Stomach (tissue), 8 donors: ENCODE measurements at regions not wholly inside any gene's neighbourhood (a gene's known extent, or its start where the extent isn't known, plus 50 kb on each side); places are given as distances from the start of the nearest gene placed in this dataset.

Experiments used
- DNase-seq, 2 donors: peaks; one replicate each; pipeline versions ENCODE4 v3.0.0 to v3.0.0-alpha.2; 2013 to 2019
- H3K27ac ChIP-seq, 5 donors: fragments of 200-600 bp in 4 of 5; sonication (generic) in 4 of 5; one replicate each; pipeline ENCODE4 v1.5.1; 2013 to 2019; ENCODE audit warnings: mild to moderate bottlenecking in 1 of 5, moderate library complexity in 1 of 5
- H3K27me3 ChIP-seq, 3 donors: fragments of 200-600 bp; sonication (generic); one replicate each; pipeline ENCODE4 v1.5.1; 2017 to 2019; ENCODE audit warnings: mixed run types in 1 of 3
- H3K36me3 ChIP-seq, 4 donors: fragments of 200-600 bp; sonication (generic); 1 replicate in 3 of 4; 2 replicates in 1 of 4; pipeline ENCODE4 v1.5.1; 2016 to 2019
- H3K4me1 ChIP-seq, 4 donors: fragments of 200-600 bp; sonication (generic); one replicate each; pipeline ENCODE4 v1.5.1; 2016 to 2019
- H3K4me3 ChIP-seq, 4 donors: fragments of 200-600 bp; sonication (generic) in 3 of 4; one replicate each; pipeline ENCODE4 v1.5.1; 2016 to 2019; ENCODE audit warnings: mild to moderate bottlenecking in 1 of 4
- H3K9me3 ChIP-seq, 4 donors: fragments of 200-600 bp; sonication (generic); one replicate each; pipeline ENCODE4 v1.5.1; 2016 to 2019
- CTCF ChIP-seq, 7 experiments: fragments of 450-650 bp in 4 of 7; fragments of 200-600 bp in 3 of 7; sonication (generic) in 3 of 7; IDR thresholded peaks; one replicate each; pipeline ENCODE4 v1.5.1; 2016 to 2019; ENCODE audit warnings: antibody characterized with exemption in 7 of 7, control low read depth in 2 of 7, mild to moderate bottlenecking in 1 of 7
- EP300 ChIP-seq: sonication (generic); formaldehyde crosslinking; IDR thresholded peaks from one replicate; pipeline ENCODE4 v1.6.1; 2017; ENCODE audit warnings: antibody characterized with exemption
- POLR2A ChIP-seq, 4 donors: fragments of 450-650 bp; IDR thresholded peaks; one replicate each; pipeline ENCODE4 v1.6.1; 2016; ENCODE audit warnings: antibody characterized with exemption in 4 of 4, control low read depth in 2 of 4, mild to moderate bottlenecking in 1 of 4, moderate library complexity in 1 of 4
- POLR2AphosphoS5 ChIP-seq, 3 donors: sonication (generic); formaldehyde crosslinking; IDR thresholded peaks; one replicate each; pipeline ENCODE4 v1.6.1; 2016; ENCODE audit warnings: antibody characterized with exemption in 3 of 3
- WGBS, 5 donors: extraction: QIAGEN DNeasy Blood & Tissue Kit in 3 of 5; methylation state at CpG; one replicate each; pipeline versions ENCODE4 v1.1.5 to v1.1.7; 2013 to 2018; 5-methylcytosine and 5-hydroxymethylcytosine counted together
- intact Hi-C: fragments of 100-400 bp; cut with DNase I; formaldehyde crosslinking; loops from one replicate; pipeline ENCODE4 v1.15.1; 2023; ENCODE audit warnings: low total_unique reads
- donor health status: healthy with polysubstance abuse.
- donor health status: Bipolar disorder and iron deficiency.
- donor health status: healthy.

DNA sequence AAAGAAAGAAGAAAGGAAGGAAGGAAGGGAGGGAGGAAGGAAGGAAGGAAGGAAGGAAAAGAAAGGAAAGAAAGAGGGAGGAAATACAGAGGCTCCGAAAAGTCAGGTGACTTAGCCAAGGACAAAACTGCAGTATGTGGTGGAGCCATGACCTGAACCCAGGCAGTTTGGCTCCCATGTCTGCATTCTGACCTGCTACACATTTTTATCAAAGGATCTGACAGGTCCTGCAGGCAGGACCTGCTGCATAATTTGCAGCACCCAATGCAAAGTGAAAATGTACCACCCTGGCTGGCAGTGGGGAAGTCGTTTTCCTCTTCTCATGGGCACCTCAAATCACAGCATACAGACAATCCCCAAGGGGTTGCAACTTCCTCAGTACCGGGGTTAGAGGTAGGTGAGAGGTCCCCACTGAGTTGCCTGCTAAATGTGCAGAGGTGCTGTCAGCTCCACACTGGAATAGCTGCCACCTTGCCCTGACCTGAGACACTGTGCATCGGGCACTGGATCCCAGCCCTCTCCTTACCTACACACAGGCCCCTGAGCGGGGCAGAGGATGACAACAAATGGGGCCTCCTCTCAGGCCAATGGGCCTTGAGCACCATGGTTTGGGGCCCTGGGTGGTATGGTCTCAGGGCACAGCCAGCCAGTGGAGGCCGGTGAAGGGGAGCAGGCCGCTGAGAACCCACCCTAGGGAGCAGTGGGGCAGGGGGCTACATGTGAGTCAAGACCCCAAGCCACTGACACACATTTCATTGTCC, 175.1 kb downstream of the SHQ1 start:
- H3K27ac ChIP-seq = no peak overlapping the region
- H3K36me3 ChIP-seq = no peaks in the 10 kb centered on the region
- TF ChIP-seq POLR2AphosphoS5 (IDR thresholded peaks at IDR 0.05) (no peak), EP300 (no peak), POLR2A (IDR thresholded peaks at IDR 0.05) (no peak), CTCF (IDR thresholded peaks at IDR 0.05) (no peak)

GRCh38 chr3:72669224-72669623, 179.0 kb downstream of the SHQ1 start:
- TF ChIP-seq EP300 (no peak), CTCF (IDR thresholded peaks at IDR 0.05) (no peak), POLR2A (IDR thresholded peaks at IDR 0.05) (no peak), POLR2AphosphoS5 (IDR thresholded peaks at IDR 0.05) (no peak)
- intact Hi-C loops = no loop called here
- H3K4me1 ChIP-seq = no peaks in the 10 kb centered on the region

More for the DNA sequence above, 175.1 kb downstream of the SHQ1 start:
- Histone ChIP-seq H3K9me3 (peaks cover 0 to 12% (median 0%) of the 10 kb centered on the region in 4 donors), H3K27me3 (no peaks in the 10 kb centered on the region), H3K4me1 (no peaks in the 10 kb centered on the region), H3K4me3 (no peak overlapping the region)
- intact Hi-C loops = no loop called here
- no peak for DNase-seq
- 74 to 92% (median 81%) methylated on average over 5 to 7 of the region's 7 CpGs for WGBS, 5 donors

GRCh38 chr3:72666447-72666755, 181.8 kb downstream of the SHQ1 start:
- no peaks in the 10 kb centered on the region for H3K27me3 ChIP-seq
- no peak for DNase-seq
- TF ChIP-seq POLR2A (IDR thresholded peaks at IDR 0.05) = no peak
- no peaks in the 10 kb centered on the region for H3K36me3 ChIP-seq
- no peak overlapping the region for H3K4me3 ChIP-seq
- no peak overlapping the region for H3K27ac ChIP-seq
- H3K9me3 ChIP-seq = no peaks in the 10 kb centered on the region
- WGBS, 5 donors = 79 to 90% (median 82%) methylated on average over 3 of the region's 3 CpGs
- intact Hi-C loops = no loop called here
- peaks cover 0 to under 1% (median 0%) of the 10 kb centered on the region in 4 donors for H3K4me1 ChIP-seq

More at GRCh38 chr3:72669224-72669623, 179.0 kb downstream of the SHQ1 start:
- H3K27me3 ChIP-seq = no peaks in the 10 kb centered on the region
- H3K4me3 ChIP-seq = no peak overlapping the region
- no peak for DNase-seq
- 76 to 94% (median 84%) methylated on average over 2 of the region's 2 CpGs for WGBS, 5 donors
- no peaks in the 10 kb centered on the region for H3K9me3 ChIP-seq
- H3K27ac ChIP-seq = no peak overlapping the region
- no peaks in the 10 kb centered on the region for H3K36me3 ChIP-seq

- no peaks in the 10 kb centered on the region for H3K36me3 ChIP-seq
- 55 to 74% (median 65%) methylated on average over 13 of the region's 13 CpGs for WGBS, 5 donors
- H3K4me1 ChIP-seq = peaks cover 0 to 6% (median 1%) of the 10 kb centered on the region in 4 donors
- H3K27me3 ChIP-seq = no peaks in the 10 kb centered on the region
- intact Hi-C loops = no loop called here
- no peak overlapping the region for H3K4me3 ChIP-seq
- TF ChIP-seq EP300 (no peak), CTCF (IDR thresholded peaks at IDR 0.05) (peak in 3 of 7 experiments; percentile 27 to 43 (median 40))
- H3K27ac ChIP-seq = no peak overlapping the region
- no peaks in the 10 kb centered on the region for H3K9me3 ChIP-seq
- DNase-seq = peak; percentile 46 to 50
Observed at GRCh38 chr3:72665701-72666446, 182.4 kb downstream of the SHQ1 start.

DNA sequence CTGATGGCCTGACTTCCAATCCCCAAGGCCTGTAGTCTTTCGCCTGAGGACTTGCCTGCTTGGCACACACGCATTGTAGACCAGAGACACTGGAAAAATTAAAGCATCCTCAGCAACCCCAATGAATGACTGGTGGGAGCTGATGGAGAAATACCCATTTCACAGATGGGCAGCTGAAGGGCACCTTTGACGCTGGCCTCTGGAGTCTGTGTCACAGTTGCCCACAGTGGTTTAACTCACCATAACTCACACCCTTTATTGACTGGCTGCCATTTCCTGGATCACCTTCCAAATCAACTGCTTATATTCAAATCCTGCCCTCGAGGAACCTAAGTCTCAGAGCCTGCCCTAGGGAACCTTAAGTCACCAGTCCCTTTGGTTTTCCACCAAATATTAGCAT, 183.1 kb downstream of the SHQ1 start:
- peaks cover 0 to 14% (median 5%) of the 10 kb centered on the region in 4 donors for H3K4me1 ChIP-seq
- H3K4me3 ChIP-seq = no peak overlapping the region
- TF ChIP-seq POLR2A (IDR thresholded peaks at IDR 0.05) = no peak
- no peak for TF ChIP-seq CTCF (IDR thresholded peaks at IDR 0.05)
- TF ChIP-seq EP300 = no peak
- no peak for TF ChIP-seq POLR2AphosphoS5 (IDR thresholded peaks at IDR 0.05)
- no peak for DNase-seq
- H3K9me3 ChIP-seq = no peaks in the 10 kb centered on the region
- H3K36me3 ChIP-seq = no peaks in the 10 kb centered on the region
- intact Hi-C loops = no loop called here
- H3K27me3 ChIP-seq = no peaks in the 10 kb centered on the region
- WGBS, 5 donors = 74 to 92% (median 80%) methylated on average over 4 of the region's 4 CpGs
- H3K27ac ChIP-seq = no peak overlapping the region
